22Rv1 (cell line): ENCODE measurements at regions not wholly inside any gene's neighbourhood (a gene's known extent, or its start where the extent isn't known, plus 50 kb on each side); places are given as distances from the start of the nearest gene placed in this dataset.

ENCODE experiments used
- CTCF ChIP-seq: fragments of 450-650 bp; IDR thresholded peaks from 2 replicates; pipeline ENCODE4 v1.5.1; 2017; ENCODE audit warnings: mild to moderate bottlenecking
- ZFX ChIP-seq: fragments of 450-650 bp; IDR thresholded peaks from 2 replicates; pipeline ENCODE4 v1.6.1; 2017; ENCODE audit warnings: antibody characterized with exemption, borderline replicate concordance

GRCh38 chr4:184548316-184548647 is 73.9 kb upstream of the IRF2 start:
- TF ChIP-seq CTCF (no peak), ZFX (no peak)
